SK-N-SH treated with all-trans-retinoic acid at 6 μM for 48 hours (cell line): ENCODE measurements at regions not wholly inside any gene's neighbourhood (a gene's known extent, or its start where the extent isn't known, plus 50 kb on each side); places are given as distances from the start of the nearest gene placed in this dataset.

Experiments used
- ATAC-seq: fragments of 200-7000 bp; cut with Tn5 transposase; 3 replicates; pipeline ENCODE4 v1.9.1; 2020; ENCODE audit warnings: mild to moderate bottlenecking, moderate library complexity
- ARNTL ChIP-seq: fragments of 450-650 bp; formaldehyde crosslinking; IDR thresholded peaks from 2 replicates; pipeline ENCODE4 v1.5.0; 2020; ENCODE audit warnings: low read depth, mild to moderate bottlenecking, moderate library complexity, borderline replicate concordance
- BACH2 ChIP-seq: fragments of 250-450 bp; sonication (Bioruptor Pico); IDR thresholded peaks from 2 replicates; pipeline ENCODE4 v1.9.0; 2021; ENCODE audit warnings: mild to moderate bottlenecking, borderline replicate concordance
- CREB5 ChIP-seq: fragments of 250-450 bp; sonication (Bioruptor Pico); IDR thresholded peaks from 2 replicates; pipeline ENCODE4 v1.5.1; 2020; ENCODE audit warnings: low read depth, mild to moderate bottlenecking, moderate library complexity
- CSDC2 ChIP-seq: fragments of 250-450 bp; sonication (Bioruptor Pico); IDR thresholded peaks from 2 replicates; pipeline ENCODE4 v1.5.0; 2020; ENCODE audit warnings: mild to moderate bottlenecking, moderate library complexity
- CSRNP3 ChIP-seq: fragments of 250-450 bp; sonication (Bioruptor Pico); IDR thresholded peaks from 2 replicates; pipeline ENCODE4 v1.5.1; 2021; ENCODE audit warnings: mild to moderate bottlenecking, moderate library complexity
- ESRRG ChIP-seq: fragments of 250-450 bp; sonication (Bioruptor Pico); IDR thresholded peaks from 2 replicates; pipeline ENCODE4 v1.6.1; 2021; ENCODE audit warnings: mild to moderate bottlenecking
- GLIS3 ChIP-seq: fragments of 250-450 bp; sonication (Bioruptor Pico); IDR thresholded peaks from 2 replicates; pipeline ENCODE4 v1.5.0; 2020; ENCODE audit warnings: mild to moderate bottlenecking, moderate library complexity
- ISL1 ChIP-seq: fragments of 250-450 bp; sonication (Bioruptor Pico); IDR thresholded peaks from 2 replicates; pipeline ENCODE4 v2.1.2; 2022; ENCODE audit warnings: mild to moderate bottlenecking, moderate library complexity
- PATZ1 ChIP-seq: fragments of 250-450 bp; sonication (Bioruptor Pico); IDR thresholded peaks from 2 replicates; pipeline ENCODE4 v1.8.0; 2020; ENCODE audit warnings: mild to moderate bottlenecking, moderate library complexity, borderline replicate concordance
- POU6F1 ChIP-seq: fragments of 250-450 bp; sonication (Bioruptor Pico); IDR thresholded peaks from 2 replicates; pipeline ENCODE4 v1.8.0; 2021; ENCODE audit warnings: low read depth, mild to moderate bottlenecking, moderate library complexity, borderline replicate concordance
- PPARA ChIP-seq: fragments of 250-450 bp; sonication (Bioruptor Pico); IDR thresholded peaks from 2 replicates; pipeline ENCODE4 v1.5.0; 2020; ENCODE audit warnings: mild to moderate bottlenecking, borderline replicate concordance
- RARB ChIP-seq: fragments of 250-450 bp; sonication (Bioruptor Pico); IDR thresholded peaks from 2 replicates; pipeline ENCODE4 v1.8.0; 2021; ENCODE audit warnings: mild to moderate bottlenecking, moderate library complexity
- SNAI2 ChIP-seq: fragments of 250-450 bp; sonication (Bioruptor Pico); IDR thresholded peaks from 2 replicates; pipeline ENCODE4 v1.5.0; 2020; ENCODE audit warnings: mild to moderate bottlenecking, moderate library complexity
- TCF4 ChIP-seq: fragments of 250-450 bp; sonication (Bioruptor Pico); IDR thresholded peaks from 2 replicates; pipeline ENCODE4 v1.8.0; 2021; ENCODE audit warnings: mild to moderate bottlenecking, moderate library complexity, borderline replicate concordance
- TOX ChIP-seq: fragments of 250-450 bp; sonication (Bioruptor Pico); IDR thresholded peaks from 2 replicates; pipeline ENCODE4 v1.8.0; 2021; ENCODE audit warnings: mild to moderate bottlenecking, moderate library complexity, borderline replicate concordance
- ZC3H10 ChIP-seq: fragments of 250-450 bp; sonication (Bioruptor Pico); IDR thresholded peaks from 2 replicates; pipeline ENCODE4 v1.5.1; 2021; ENCODE audit warnings: mild to moderate bottlenecking, moderate library complexity
- ZFP3 ChIP-seq: fragments of 250-450 bp; sonication (Bioruptor Pico); IDR thresholded peaks from 2 replicates; pipeline ENCODE4 v1.5.0; 2020; ENCODE audit warnings: mild to moderate bottlenecking, moderate library complexity
- ZFP30 ChIP-seq: fragments of 450-650 bp; formaldehyde crosslinking; IDR thresholded peaks from 2 replicates; pipeline ENCODE4 v1.5.0; 2022; ENCODE audit warnings: mild to moderate bottlenecking, moderate library complexity
- ZNF565 ChIP-seq: fragments of 450-650 bp; formaldehyde crosslinking; conservative IDR thresholded peaks from 2 replicates; pipeline ENCODE4 v1.5.0; 2020; ENCODE audit warnings: low read depth, mild to moderate bottlenecking, moderate library complexity
- ZNF70 ChIP-seq: fragments of 450-650 bp; formaldehyde crosslinking; IDR thresholded peaks from 2 replicates; pipeline ENCODE4 v1.5.0; 2020; ENCODE audit warnings: mild to moderate bottlenecking, moderate library complexity
- ZNF8 ChIP-seq: fragments of 450-650 bp; formaldehyde crosslinking; IDR thresholded peaks from 2 replicates; pipeline ENCODE4 v1.5.0; 2020; ENCODE audit warnings: mild to moderate bottlenecking, moderate library complexity

GRCh38 chr6:91926827-91927226, 1340.0 kb upstream of the MAP3K7 start:
- no peak for ATAC-seq
- TF ChIP-seq CSDC2 (CRISPR knock-in tag) = no peak

GRCh38 chr6:91926361-91926760, 1339.5 kb upstream of the MAP3K7 start:
- ATAC-seq = no peak
- TF ChIP-seq RARB (CRISPR knock-in tag) = no peak
- TF ChIP-seq CREB5 (CRISPR knock-in tag) = no peak
- TF ChIP-seq CSDC2 (CRISPR knock-in tag) = no peak
- no peak for TF ChIP-seq ZFP30 (CRISPR knock-in tag)
- TF ChIP-seq TOX (CRISPR knock-in tag) = no peak
- TF ChIP-seq ZNF8 (CRISPR knock-in tag) = no peak
- no peak for TF ChIP-seq ARNTL (CRISPR knock-in tag)
- TF ChIP-seq POU6F1 = no peak
- TF ChIP-seq TCF4 (CRISPR knock-in tag) = no peak
- TF ChIP-seq ESRRG = no peak
- no peak for TF ChIP-seq ZFP3 (CRISPR knock-in tag)
- TF ChIP-seq PATZ1 (CRISPR knock-in tag) = no peak

- no peak for ATAC-seq
- TF ChIP-seq ZFP3 (CRISPR knock-in tag) = no peak
- TF ChIP-seq ARNTL (CRISPR knock-in tag) = no peak
- TF ChIP-seq TCF4 (CRISPR knock-in tag) = peak; percentile 77; the same call in 1 of the 2 replicates
These were observed 1325.1 kb upstream of the MAP3K7 start for GRCh38 chr6:91911945-91912344.

- TF ChIP-seq CREB5 (CRISPR knock-in tag) (no peak), TOX (CRISPR knock-in tag) (no peak), ZNF70 (no peak), ARNTL (CRISPR knock-in tag) (no peak), RARB (CRISPR knock-in tag) (no peak), POU6F1 (no peak), CSRNP3 (CRISPR knock-in tag) (no peak), TCF4 (CRISPR knock-in tag) (no peak), BACH2 (CRISPR knock-in tag) (no peak), ISL1 (CRISPR knock-in tag) (no peak), GLIS3 (CRISPR knock-in tag) (no peak), PATZ1 (CRISPR knock-in tag) (no peak), SNAI2 (CRISPR knock-in tag) (no peak), ZNF8 (CRISPR knock-in tag) (no peak), ZC3H10 (no peak), ZFP3 (CRISPR knock-in tag) (no peak), ESRRG (no peak), PPARA (no peak), ZNF565 (CRISPR knock-in tag) (no peak), ZFP30 (CRISPR knock-in tag) (no peak)
- TF ChIP-seq, all 23 proteins: peak for 0
- no peak for ATAC-seq
These were observed 1317.8 kb upstream of the MAP3K7 start for GRCh38 chr6:91904586-91905164.
